A673 (cell line): ENCODE measurements at regions not wholly inside any gene's neighbourhood (a gene's known extent, or its start where the extent isn't known, plus 50 kb on each side); places are given as distances from the start of the nearest gene placed in this dataset.

Experiments used
- BruUV-seq: library from RNA; stranded (reverse); fragments of 400-500 nt; replicated peaks from 2 replicates; lab custom pipeline; 2021; lab: Mats Ljungman, UMichigan
- CTCF ChIA-PET: fragments of 300-600 bp; sonication (Branson Sonifier 250); formaldehyde crosslinking; loops from one replicate; lab custom pipeline; 2022; ENCODE audit warnings: antibody characterized with exemption; lab: Charles Lee
- POLR2A ChIA-PET: fragments of 300-600 bp; sonication (Branson Sonifier 250); formaldehyde crosslinking; loops from one replicate; lab custom pipeline; 2022; ENCODE audit warnings: antibody characterized with exemption; ENCODE audit not compliant: low non-redundant PET; lab: Charles Lee
- DNase-seq: peaks from one replicate; pipeline ENCODE4 v3.0.0-alpha.2; 2015; ENCODE audit warnings: low spot score
- H3K27ac ChIP-seq: fragments of 200-600 bp; sonication (generic); 2 replicates; pipeline ENCODE4 v1.5.1; 2016; ENCODE audit warnings: mixed run types, low read depth, mild to moderate bottlenecking, mixed read lengths, antibody characterized with exemption, low read length; ENCODE audit not compliant: poor library complexity, severe bottlenecking
- H3K27me3 ChIP-seq: fragments of 200-600 bp; sonication (generic); replicated peaks from 2 replicates; pipeline ENCODE4 v1.6.1; 2017; ENCODE audit warnings: mixed run types, low read depth, mild to moderate bottlenecking, mixed read lengths, antibody characterized with exemption, low read length; ENCODE audit not compliant: insufficient read depth, poor library complexity
- H3K36me3 ChIP-seq: fragments of 200-600 bp; sonication (generic); 2 replicates; pipeline ENCODE4 v1.6.1; 2016; ENCODE audit warnings: mixed run types, mild to moderate bottlenecking, mixed read lengths, antibody characterized with exemption, low read length; ENCODE audit not compliant: insufficient read depth, poor library complexity, severe bottlenecking
- H3K4me1 ChIP-seq: fragments of 200-600 bp; sonication (generic); 2 replicates; pipeline ENCODE4 v1.6.1; 2017; ENCODE audit warnings: mixed run types, mild to moderate bottlenecking, mixed read lengths, antibody characterized with exemption, low read length; ENCODE audit not compliant: insufficient read depth, poor library complexity, severe bottlenecking
- H3K4me3 ChIP-seq: fragments of 200-600 bp; sonication (generic); 2 replicates; pipeline ENCODE4 v1.5.1; 2016; ENCODE audit warnings: low read depth, mixed run types, mild to moderate bottlenecking, mixed read lengths, low read length; ENCODE audit not compliant: poor library complexity, severe bottlenecking
- H3K9me3 ChIP-seq: fragments of 200-600 bp; sonication (generic); 2 replicates; pipeline ENCODE4 v1.6.1; 2016; ENCODE audit warnings: mixed run types, low read depth, mild to moderate bottlenecking, mixed read lengths, antibody characterized with exemption, low read length; ENCODE audit not compliant: poor library complexity, severe bottlenecking
- EZH2 ChIP-seq: fragments of 200-600 bp; sonication (generic); IDR thresholded peaks from 2 replicates; pipeline ENCODE4 v1.6.1; 2017; ENCODE audit warnings: borderline replicate concordance, low read depth, mild to moderate bottlenecking, mixed read lengths, antibody characterized with exemption, low read length; ENCODE audit not compliant: poor library complexity, severe bottlenecking
- intact Hi-C: fragments of 100-400 bp; cut with micrococcal nuclease; formaldehyde crosslinking; loops from one replicate; pipeline ENCODE4 v1.10.0; 2022; ENCODE audit not compliant: unreplicated experiment
- TF ChIP-seq, protein P1 (sequence below): fragments of 300-800, 200-600 bp; sonication (generic); conservative IDR thresholded peaks from 2 replicates; pipeline ENCODE4 v1.5.1; 2017; ENCODE audit warnings: low read depth, mild to moderate bottlenecking, antibody characterized with exemption, low read length, moderate library complexity, mixed read lengths

- POLR2A ChIA-PET, result no interaction called here
- no peak overlapping the region for H3K4me3 ChIP-seq
- no peaks in the 10 kb centered on the region for H3K9me3 ChIP-seq
- no peak for TF ChIP-seq EZH2
- TF ChIP-seq, protein P1, sequence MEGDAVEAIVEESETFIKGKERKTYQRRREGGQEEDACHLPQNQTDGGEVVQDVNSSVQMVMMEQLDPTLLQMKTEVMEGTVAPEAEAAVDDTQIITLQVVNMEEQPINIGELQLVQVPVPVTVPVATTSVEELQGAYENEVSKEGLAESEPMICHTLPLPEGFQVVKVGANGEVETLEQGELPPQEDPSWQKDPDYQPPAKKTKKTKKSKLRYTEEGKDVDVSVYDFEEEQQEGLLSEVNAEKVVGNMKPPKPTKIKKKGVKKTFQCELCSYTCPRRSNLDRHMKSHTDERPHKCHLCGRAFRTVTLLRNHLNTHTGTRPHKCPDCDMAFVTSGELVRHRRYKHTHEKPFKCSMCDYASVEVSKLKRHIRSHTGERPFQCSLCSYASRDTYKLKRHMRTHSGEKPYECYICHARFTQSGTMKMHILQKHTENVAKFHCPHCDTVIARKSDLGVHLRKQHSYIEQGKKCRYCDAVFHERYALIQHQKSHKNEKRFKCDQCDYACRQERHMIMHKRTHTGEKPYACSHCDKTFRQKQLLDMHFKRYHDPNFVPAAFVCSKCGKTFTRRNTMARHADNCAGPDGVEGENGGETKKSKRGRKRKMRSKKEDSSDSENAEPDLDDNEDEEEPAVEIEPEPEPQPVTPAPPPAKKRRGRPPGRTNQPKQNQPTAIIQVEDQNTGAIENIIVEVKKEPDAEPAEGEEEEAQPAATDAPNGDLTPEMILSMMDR, result no peak
- H3K27ac ChIP-seq, result no peak overlapping the region
- BruUV-seq, result no TSS peak
- H3K27me3 ChIP-seq, result peaks cover 3% of the 10 kb centered on the region
- CTCF ChIA-PET, result no interaction called here
- no peak for DNase-seq
- intact Hi-C loops, result no loop called here
- no peaks in the 10 kb centered on the region for H3K36me3 ChIP-seq
- H3K4me1 ChIP-seq, result no peaks in the 10 kb centered on the region
These were observed 279.0 kb downstream of the FOXA2 start for GRCh38 chr20:22305381-22305780.

- intact Hi-C loops, result no loop called here
- Histone ChIP-seq H3K4me3 (no peak overlapping the region), H3K27ac (no peak overlapping the region), H3K36me3 (no peaks in the 10 kb centered on the region), H3K27me3 (no peaks in the 10 kb centered on the region), H3K4me1 (no peaks in the 10 kb centered on the region), H3K9me3 (no peaks in the 10 kb centered on the region)
- BruUV-seq, result no TSS peak
- DNase-seq, result peak; percentile 3
- CTCF ChIA-PET, result interaction anchor here (0.6 kb wide), 1 partner anchor 39 kb away, joined by 3 read pairs; no protein-coding TSS in a partner anchor
- no peak for TF ChIP-seq EZH2
- TF ChIP-seq, protein P1, result peak; percentile 40; the same call in 1 of the 2 replicates
- POLR2A ChIA-PET, result no interaction called here
These were observed 280.8 kb downstream of the FOXA2 start for GRCh38 chr20:22303523-22303922.

DNA sequence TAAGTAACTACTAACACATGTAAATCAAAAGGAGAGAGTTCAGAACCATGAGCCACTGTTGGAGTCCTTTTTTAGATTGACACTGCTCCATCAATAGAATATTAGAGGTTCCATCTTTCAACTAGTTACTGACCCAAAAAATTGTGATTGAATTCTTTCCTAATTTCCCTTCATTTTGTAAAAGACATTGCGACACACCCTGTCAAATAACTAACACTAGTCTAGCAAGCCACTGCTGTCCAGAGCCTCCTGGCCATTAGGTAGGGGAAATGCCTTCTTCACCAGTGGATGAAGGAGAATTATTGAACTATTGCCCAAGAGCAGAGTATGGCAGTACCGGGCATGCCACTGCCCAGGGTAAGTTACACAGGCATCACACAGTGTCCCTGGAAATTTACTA is 282.3 kb downstream of the FOXA2 start:
- POLR2A ChIA-PET, result no interaction called here
- Histone ChIP-seq H3K27ac (no peak overlapping the region), H3K36me3 (no peaks in the 10 kb centered on the region), H3K4me1 (no peaks in the 10 kb centered on the region), H3K27me3 (no peaks in the 10 kb centered on the region), H3K9me3 (no peaks in the 10 kb centered on the region), H3K4me3 (no peak overlapping the region)
- no peak for TF ChIP-seq EZH2
- TF ChIP-seq, protein P1, result no peak
- no TSS peak for BruUV-seq
- intact Hi-C loops, result no loop called here
- DNase-seq, result no peak
- CTCF ChIA-PET, result no interaction called here
